Esophagus muscularis mucosa (tissue), 4 donors: ENCODE measurements at regions not wholly inside any gene's neighbourhood (a gene's known extent, or its start where the extent isn't known, plus 50 kb on each side); places are given as distances from the start of the nearest gene placed in this dataset.
A peak's percentile ranks its signal among the peaks of the same experiment; 100 is the strongest.

Source experiments
- DNase-seq: peaks from one replicate; pipeline ENCODE4 v3.0.0-alpha.2; 2017; ENCODE audit errors: extremely low spot score
- H3K27ac ChIP-seq, 4 donors: fragments of 200-600 bp; sonication (generic); replicated peaks in 1 of 4; 1 replicate in 3 of 4; 2 replicates in 1 of 4; pipeline ENCODE4 v1.5.1; 2016 to 2019; ENCODE audit warnings: mild to moderate bottlenecking in 1 of 4
- H3K27me3 ChIP-seq, 4 donors: fragments of 200-600 bp; sonication (generic); one replicate each; pipeline versions ENCODE4 v1.5.1 to v1.6.0; 2016 to 2019
- H3K36me3 ChIP-seq, 4 donors: fragments of 200-600 bp; sonication (generic); one replicate each; pipeline ENCODE4 v1.5.1; 2016 to 2019
- H3K4me1 ChIP-seq, 4 donors: fragments of 200-600 bp; sonication (generic); one replicate each; pipeline ENCODE4 v1.5.1; 2016 to 2019
- H3K4me3 ChIP-seq, 4 donors: fragments of 200-600 bp; sonication (generic); 1 replicate in 2 of 4; 2 replicates in 2 of 4; pipeline ENCODE4 v1.5.1; 2016 to 2019; ENCODE audit warnings: mild to moderate bottlenecking in 4 of 4, moderate library complexity in 1 of 4
- H3K9me3 ChIP-seq, 4 donors: fragments of 200-600 bp; sonication (generic); 1 replicate in 3 of 4; 2 replicates in 1 of 4; pipeline ENCODE4 v1.5.1; 2016 to 2019
- CTCF ChIP-seq, 3 experiments: fragments of 200-600 bp in 2 of 3; fragments of 450-650 bp in 1 of 3; sonication (generic) in 2 of 3; IDR thresholded peaks; one replicate each; pipeline ENCODE4 v1.5.1; 2017 to 2019; ENCODE audit warnings: antibody characterized with exemption in 3 of 3, mild to moderate bottlenecking in 2 of 3, moderate library complexity in 1 of 3
- EP300 ChIP-seq: sonication (generic); formaldehyde crosslinking; IDR thresholded peaks from one replicate; pipeline ENCODE4 v1.6.1; 2017; ENCODE audit warnings: antibody characterized with exemption
- POLR2A ChIP-seq: fragments of 450-650 bp; IDR thresholded peaks from one replicate; pipeline ENCODE4 v1.6.1; 2017; ENCODE audit warnings: antibody characterized with exemption, moderate library complexity, mild to moderate bottlenecking, low read depth
- POLR2AphosphoS5 ChIP-seq, 2 donors: sonication (generic); formaldehyde crosslinking; IDR thresholded peaks; one replicate each; pipeline ENCODE4 v1.6.1; 2017; ENCODE audit warnings: antibody characterized with exemption in 2 of 2
- WGBS: methylation state at CpG from one replicate; pipeline ENCODE4 v1.1.5; 2018; 5-methylcytosine and 5-hydroxymethylcytosine counted together
- intact Hi-C: fragments of 100-400 bp; cut with DNase I; formaldehyde crosslinking; loops from one replicate; pipeline ENCODE4 v1.15.1; 2023

- WGBS = 62% methylated on average over 4 of the region's 4 CpGs
- intact Hi-C loops = no loop called here
- DNase-seq = peak; percentile 68
- Histone ChIP-seq H3K27ac (no peak overlapping the region), H3K9me3 (no peaks in the 10 kb centered on the region), H3K27me3 (no peaks in the 10 kb centered on the region), H3K4me3 (no peak overlapping the region), H3K4me1 (peaks cover 0 to 4% (median 0%) of the 10 kb centered on the region in 4 donors), H3K36me3 (no peaks in the 10 kb centered on the region)
- TF ChIP-seq POLR2AphosphoS5 (IDR thresholded peaks at IDR 0.05) = no peak
- TF ChIP-seq EP300 = no peak
- no peak for TF ChIP-seq POLR2A
- no peak for TF ChIP-seq CTCF (IDR thresholded peaks at IDR 0.05)
Observed at GRCh38 chr2:236360496-236360895, 96.3 kb upstream of the ASB18 start.

GRCh38 chr2:236363711-236364277 is 99.6 kb upstream of the ASB18 start:
- no peak for TF ChIP-seq POLR2AphosphoS5 (IDR thresholded peaks at IDR 0.05)
- TF ChIP-seq EP300 = no peak
- TF ChIP-seq CTCF (IDR thresholded peaks at IDR 0.05) = no peak
- TF ChIP-seq POLR2A = no peak
- intact Hi-C loops = no loop called here
- H3K36me3 ChIP-seq = no peaks in the 10 kb centered on the region
- no peaks in the 10 kb centered on the region for H3K9me3 ChIP-seq
- peaks cover 0 to 4% (median 0%) of the 10 kb centered on the region in 4 donors for H3K4me1 ChIP-seq
- H3K4me3 ChIP-seq = no peak overlapping the region
- H3K27me3 ChIP-seq = peaks cover 0 to 14% (median 0%) of the 10 kb centered on the region in 4 donors
- no peak overlapping the region for H3K27ac ChIP-seq
- peak; percentile 55 for DNase-seq
- 91% methylated on average over 10 of the region's 10 CpGs for WGBS

GRCh38 chr2:236365258-236366048 is 101.2 kb upstream of the ASB18 start:
- intact Hi-C loops = no loop called here
- H3K9me3 ChIP-seq = no peaks in the 10 kb centered on the region
- peaks cover 0 to 10% (median 0%) of the 10 kb centered on the region in 4 donors for H3K4me1 ChIP-seq
- H3K36me3 ChIP-seq = no peaks in the 10 kb centered on the region
- peak; percentile 80 for DNase-seq
- no peak overlapping the region for H3K27ac ChIP-seq
- H3K4me3 ChIP-seq = no peak overlapping the region
- WGBS = 89% methylated on average over 14 of the region's 14 CpGs
- H3K27me3 ChIP-seq = peaks cover 0 to 27% (median 0%) of the 10 kb centered on the region in 4 donors
- no peak for TF ChIP-seq CTCF (IDR thresholded peaks at IDR 0.05)
- TF ChIP-seq POLR2AphosphoS5 (IDR thresholded peaks at IDR 0.05) = no peak
- TF ChIP-seq EP300 = no peak
- TF ChIP-seq POLR2A = no peak

- no peak for DNase-seq
- TF ChIP-seq EP300 (no peak), POLR2AphosphoS5 (IDR thresholded peaks at IDR 0.05) (no peak), CTCF (IDR thresholded peaks at IDR 0.05) (no peak), POLR2A (no peak)
- Histone ChIP-seq H3K27ac (no peak overlapping the region), H3K9me3 (no peaks in the 10 kb centered on the region), H3K4me3 (no peak overlapping the region), H3K4me1 (peaks cover 0 to 10% (median 0%) of the 10 kb centered on the region in 4 donors), H3K36me3 (no peaks in the 10 kb centered on the region), H3K27me3 (peaks cover 0 to 33% (median 0%) of the 10 kb centered on the region in 4 donors)
- 60% methylated on average over 7 of the region's 7 CpGs for WGBS
- intact Hi-C loops = no loop called here
Observed at GRCh38 chr2:236366049-236366387, 101.8 kb upstream of the ASB18 start.
